Right atrium auricular region (tissue), 2 donors: ENCODE measurements at regions not wholly inside any gene's neighbourhood (a gene's known extent, or its start where the extent isn't known, plus 50 kb on each side); places are given as distances from the start of the nearest gene placed in this dataset.

Experiments
- DNase-seq: peaks from one replicate; pipeline ENCODE4 v3.0.0-alpha.2; 2019; ENCODE audit warnings: low spot score
- H3K27ac ChIP-seq, 2 donors: fragments of 200-600 bp; sonication (generic); 1 replicate in 1 of 2; 2 replicates in 1 of 2; pipeline ENCODE4 v1.5.1; 2016 to 2019
- H3K27me3 ChIP-seq, 2 donors: fragments of 200-600 bp; sonication (generic); one replicate each; pipeline versions ENCODE4 v1.5.1 to v1.6.0; 2017 to 2019
- H3K36me3 ChIP-seq: fragments of 200-600 bp; sonication (generic); one replicate; pipeline ENCODE4 v1.5.1; 2016
- H3K4me1 ChIP-seq, 2 donors: fragments of 200-600 bp; sonication (generic); one replicate each; pipeline versions ENCODE4 v1.5.1 to v1.6.0; 2017 to 2019
- H3K4me3 ChIP-seq, 2 donors: fragments of 200-600 bp; sonication (generic); 1 replicate in 1 of 2; 2 replicates in 1 of 2; pipeline ENCODE4 v1.5.1; 2017 to 2019; ENCODE audit warnings: mild to moderate bottlenecking in 1 of 2, moderate library complexity in 1 of 2
- H3K9me3 ChIP-seq, 2 donors: fragments of 200-600 bp; sonication (generic); one replicate each; pipeline ENCODE4 v1.5.1; 2019
- CTCF ChIP-seq, 2 donors: fragments of 200-600 bp; sonication (generic); IDR thresholded peaks; one replicate each; pipeline ENCODE4 v1.5.1; 2019; ENCODE audit warnings: antibody characterized with exemption in 2 of 2

- no peaks in the 10 kb centered on the region for H3K4me1 ChIP-seq
- DNase-seq: no peak
- TF ChIP-seq CTCF (IDR thresholded peaks at IDR 0.05): no peak
- H3K9me3 ChIP-seq: peaks cover 0 to 13% of the 10 kb centered on the region in 2 donors
- no peak overlapping the region for H3K27ac ChIP-seq
- no peaks in the 10 kb centered on the region for H3K36me3 ChIP-seq
- H3K27me3 ChIP-seq: no peaks in the 10 kb centered on the region
- H3K4me3 ChIP-seq: no peak overlapping the region
Measured at GRCh38 chr9:81245254-81245956, 443.9 kb downstream of the TLE1 start.

- H3K27ac ChIP-seq: no peak overlapping the region
- no peaks in the 10 kb centered on the region for H3K4me1 ChIP-seq
- H3K4me3 ChIP-seq: no peak overlapping the region
- peaks cover 0 to 5% of the 10 kb centered on the region in 2 donors for H3K9me3 ChIP-seq
- H3K36me3 ChIP-seq: no peaks in the 10 kb centered on the region
- no peak for TF ChIP-seq CTCF (IDR thresholded peaks at IDR 0.05)
- no peaks in the 10 kb centered on the region for H3K27me3 ChIP-seq
- no peak for DNase-seq
Measured at GRCh38 chr9:81244631-81245030, 444.7 kb downstream of the TLE1 start.

GRCh38 chr9:81242866-81243265 is 446.5 kb downstream of the TLE1 start:
- H3K27ac ChIP-seq: no peak overlapping the region
- no peak for TF ChIP-seq CTCF (IDR thresholded peaks at IDR 0.05)
- no peaks in the 10 kb centered on the region for H3K9me3 ChIP-seq
- no peaks in the 10 kb centered on the region for H3K27me3 ChIP-seq
- no peak overlapping the region for H3K4me3 ChIP-seq
- DNase-seq: no peak
- no peaks in the 10 kb centered on the region for H3K4me1 ChIP-seq
- H3K36me3 ChIP-seq: no peaks in the 10 kb centered on the region

- Histone ChIP-seq H3K4me1 (no peaks in the 10 kb centered on the region), H3K27ac (no peak overlapping the region), H3K4me3 (no peak overlapping the region), H3K9me3 (no peaks in the 10 kb centered on the region), H3K36me3 (no peaks in the 10 kb centered on the region), H3K27me3 (no peaks in the 10 kb centered on the region)
- TF ChIP-seq CTCF (IDR thresholded peaks at IDR 0.05): no peak
- no peak for DNase-seq
Measured at GRCh38 chr9:81239388-81239787, 450.0 kb downstream of the TLE1 start.

- no peak for DNase-seq
- H3K27ac ChIP-seq: no peak overlapping the region
- no peak for TF ChIP-seq CTCF (IDR thresholded peaks at IDR 0.05)
- no peaks in the 10 kb centered on the region for H3K4me1 ChIP-seq
- H3K9me3 ChIP-seq: no peaks in the 10 kb centered on the region
- no peaks in the 10 kb centered on the region for H3K36me3 ChIP-seq
- H3K4me3 ChIP-seq: no peak overlapping the region
- no peaks in the 10 kb centered on the region for H3K27me3 ChIP-seq
Measured at GRCh38 chr9:81237565-81238231, 451.6 kb downstream of the TLE1 start.
